ENCODE measurements at regions not wholly inside any gene's neighbourhood (a gene's known extent, or its start where the extent isn't known, plus 50 kb on each side); places are given as distances from the start of the nearest gene placed in this dataset.

DNA sequence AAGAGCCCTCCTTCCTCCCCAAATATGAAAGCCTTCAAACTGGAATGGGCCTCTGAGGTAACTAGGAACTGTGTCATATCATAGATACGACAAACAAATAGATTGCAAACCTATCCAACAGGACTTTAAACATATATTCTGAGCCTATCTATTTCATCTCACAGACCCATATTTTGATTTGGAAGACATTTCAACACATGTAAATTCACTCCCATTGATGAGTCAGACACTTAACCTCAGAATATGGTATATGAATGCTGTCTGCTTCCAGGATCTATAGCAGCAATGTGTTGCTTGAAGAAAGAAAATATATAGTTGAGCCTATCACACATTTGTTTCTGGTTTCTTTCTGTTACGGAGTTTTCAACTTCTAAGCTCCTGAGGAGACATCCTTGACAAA is 221.9 kb upstream of the SAMSN1 start:
- TF ChIP-seq, protein P1, sequence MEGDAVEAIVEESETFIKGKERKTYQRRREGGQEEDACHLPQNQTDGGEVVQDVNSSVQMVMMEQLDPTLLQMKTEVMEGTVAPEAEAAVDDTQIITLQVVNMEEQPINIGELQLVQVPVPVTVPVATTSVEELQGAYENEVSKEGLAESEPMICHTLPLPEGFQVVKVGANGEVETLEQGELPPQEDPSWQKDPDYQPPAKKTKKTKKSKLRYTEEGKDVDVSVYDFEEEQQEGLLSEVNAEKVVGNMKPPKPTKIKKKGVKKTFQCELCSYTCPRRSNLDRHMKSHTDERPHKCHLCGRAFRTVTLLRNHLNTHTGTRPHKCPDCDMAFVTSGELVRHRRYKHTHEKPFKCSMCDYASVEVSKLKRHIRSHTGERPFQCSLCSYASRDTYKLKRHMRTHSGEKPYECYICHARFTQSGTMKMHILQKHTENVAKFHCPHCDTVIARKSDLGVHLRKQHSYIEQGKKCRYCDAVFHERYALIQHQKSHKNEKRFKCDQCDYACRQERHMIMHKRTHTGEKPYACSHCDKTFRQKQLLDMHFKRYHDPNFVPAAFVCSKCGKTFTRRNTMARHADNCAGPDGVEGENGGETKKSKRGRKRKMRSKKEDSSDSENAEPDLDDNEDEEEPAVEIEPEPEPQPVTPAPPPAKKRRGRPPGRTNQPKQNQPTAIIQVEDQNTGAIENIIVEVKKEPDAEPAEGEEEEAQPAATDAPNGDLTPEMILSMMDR (conservative IDR thresholded peaks at IDR 0.05; ENCODE audit: low read length) = no peak
- TF ChIP-seq EZH2phosphoT487 (IDR thresholded peaks at IDR 0.05; ENCODE audit: borderline replicate concordance) = no peak

Data from Loucy (cell line).